Body of pancreas (tissue), 4 donors: ENCODE measurements at regions not wholly inside any gene's neighbourhood (a gene's known extent, or its start where the extent isn't known, plus 50 kb on each side); places are given as distances from the start of the nearest gene placed in this dataset.

Experiments
- POLR2A ChIP-seq, 3 donors: fragments of 450-650 bp; IDR thresholded peaks; one replicate each; pipeline ENCODE4 v1.6.1; 2016; ENCODE audit warnings: antibody characterized with exemption in 3 of 3, mild to moderate bottlenecking in 2 of 3
- TF ChIP-seq, protein P1 (sequence below), 7 experiments: fragments of 450-650 bp in 4 of 7; fragments of 200-600 bp in 3 of 7; sonication (generic) in 3 of 7; IDR thresholded peaks; one replicate each; pipeline ENCODE4 v1.5.1; 2016 to 2019; ENCODE audit warnings: antibody characterized with exemption in 7 of 7

DNA sequence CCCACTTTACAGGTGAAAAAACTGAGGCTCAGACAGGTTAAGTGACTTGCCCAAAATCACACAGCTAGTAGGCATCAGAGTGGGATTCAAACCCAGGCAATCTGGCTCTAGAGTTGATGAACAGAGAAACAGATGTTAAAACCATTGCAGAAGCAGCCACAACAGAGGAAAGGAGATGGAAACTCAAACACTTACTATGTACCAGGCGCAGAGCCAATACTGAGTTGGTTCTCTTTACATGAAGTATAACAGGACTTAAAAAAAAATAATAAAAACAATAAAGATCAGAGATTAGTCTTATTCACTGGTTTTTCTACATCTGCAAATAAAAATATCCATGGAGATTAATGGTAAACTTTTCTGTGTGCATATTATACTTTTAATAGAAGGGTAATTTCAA lies 84.9 kb upstream of the SPATA12 start:
- TF ChIP-seq POLR2A (IDR thresholded peaks at IDR 0.05): no peak
- TF ChIP-seq, protein P1, sequence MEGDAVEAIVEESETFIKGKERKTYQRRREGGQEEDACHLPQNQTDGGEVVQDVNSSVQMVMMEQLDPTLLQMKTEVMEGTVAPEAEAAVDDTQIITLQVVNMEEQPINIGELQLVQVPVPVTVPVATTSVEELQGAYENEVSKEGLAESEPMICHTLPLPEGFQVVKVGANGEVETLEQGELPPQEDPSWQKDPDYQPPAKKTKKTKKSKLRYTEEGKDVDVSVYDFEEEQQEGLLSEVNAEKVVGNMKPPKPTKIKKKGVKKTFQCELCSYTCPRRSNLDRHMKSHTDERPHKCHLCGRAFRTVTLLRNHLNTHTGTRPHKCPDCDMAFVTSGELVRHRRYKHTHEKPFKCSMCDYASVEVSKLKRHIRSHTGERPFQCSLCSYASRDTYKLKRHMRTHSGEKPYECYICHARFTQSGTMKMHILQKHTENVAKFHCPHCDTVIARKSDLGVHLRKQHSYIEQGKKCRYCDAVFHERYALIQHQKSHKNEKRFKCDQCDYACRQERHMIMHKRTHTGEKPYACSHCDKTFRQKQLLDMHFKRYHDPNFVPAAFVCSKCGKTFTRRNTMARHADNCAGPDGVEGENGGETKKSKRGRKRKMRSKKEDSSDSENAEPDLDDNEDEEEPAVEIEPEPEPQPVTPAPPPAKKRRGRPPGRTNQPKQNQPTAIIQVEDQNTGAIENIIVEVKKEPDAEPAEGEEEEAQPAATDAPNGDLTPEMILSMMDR (IDR thresholded peaks at IDR 0.05): no peak
